Keratinocyte (primary cell): ENCODE measurements at regions not wholly inside any gene's neighbourhood (a gene's known extent, or its start where the extent isn't known, plus 50 kb on each side); places are given as distances from the start of the nearest gene placed in this dataset.

Experiments used
- CTCF ChIP-seq, 3 experiments: IDR thresholded peaks in 1 of 3; conservative IDR thresholded peaks in 1 of 3; optimal IDR thresholded peaks in 1 of 3; 2 replicates in 2 of 3; 3 replicates in 1 of 3; pipeline versions ENCODE3 to v1.5.1; 2011; ENCODE audit warnings: low read length in 3 of 3, mild to moderate bottlenecking in 3 of 3, moderate library complexity in 2 of 3, control low read depth in 1 of 3, inconsistent platforms in 1 of 3; ENCODE audit not compliant: insufficient read depth in 2 of 3; ENCODE audit errors: extremely low read depth in 1 of 3
- EZH2 ChIP-seq: IDR thresholded peaks from one replicate; pipeline ENCODE4 v1.6.1; 2012; ENCODE audit warnings: inconsistent platforms, mild to moderate bottlenecking, low read length, moderate library complexity

GRCh38 chr22:48686694-48687302 is 1140.9 kb downstream of the BRD1 start:
- TF ChIP-seq CTCF (optimal IDR thresholded peaks at IDR 0.05 in 1 of 3, IDR thresholded peaks at IDR 0.05 in 1 of 3, conservative IDR thresholded peaks at IDR 0.05 in 1 of 3; ENCODE audit: extremely low read depth in 1 of 3, insufficient read depth in 2 of 3, low read length in 3 of 3) (no peak), EZH2 (no peak)
